IPS DF 6.9 (cell line): ENCODE measurements at regions not wholly inside any gene's neighbourhood (a gene's known extent, or its start where the extent isn't known, plus 50 kb on each side); places are given as distances from the start of the nearest gene placed in this dataset.

Experiments used
- DNase-seq: peaks from one replicate; pipeline ENCODE4 v3.0.0-alpha.2; 2013; ENCODE audit warnings: low read depth, low spot score
- H3K27ac ChIP-seq: one replicate; pipeline ENCODE4 v1.5.1; 2013; ENCODE audit warnings: low read length, control low read depth
- H3K27me3 ChIP-seq: 2 replicates; pipeline ENCODE4 v1.6.1; 2013; ENCODE audit warnings: mild to moderate bottlenecking, low read length; ENCODE audit not compliant: control insufficient read depth, insufficient read depth
- H3K36me3 ChIP-seq: 2 replicates; pipeline ENCODE4 v1.6.1; 2013; ENCODE audit warnings: low read length; ENCODE audit not compliant: control insufficient read depth, insufficient read depth
- H3K4me1 ChIP-seq: 2 replicates; pipeline ENCODE4 v1.6.1; 2013; ENCODE audit warnings: low read length; ENCODE audit not compliant: control insufficient read depth, insufficient read depth
- H3K4me3 ChIP-seq: 2 replicates; pipeline ENCODE4 v1.5.1; 2013; ENCODE audit warnings: mild to moderate bottlenecking, low read length
- H3K9me3 ChIP-seq: 2 replicates; pipeline ENCODE4 v1.6.1; 2013; ENCODE audit warnings: low read length, inconsistent platforms; ENCODE audit not compliant: control insufficient read depth, insufficient read depth
- WGBS: extraction: QIAGEN DNeasy Blood & Tissue Kit; methylation state at CpG from one replicate; pipeline ENCODE4 v1.1.7; 2013; ENCODE audit warnings: mixed read lengths, missing lambda C conversion rate; ENCODE audit not compliant: insufficient read length, insufficient coverage; 5-methylcytosine and 5-hydroxymethylcytosine counted together

DNA sequence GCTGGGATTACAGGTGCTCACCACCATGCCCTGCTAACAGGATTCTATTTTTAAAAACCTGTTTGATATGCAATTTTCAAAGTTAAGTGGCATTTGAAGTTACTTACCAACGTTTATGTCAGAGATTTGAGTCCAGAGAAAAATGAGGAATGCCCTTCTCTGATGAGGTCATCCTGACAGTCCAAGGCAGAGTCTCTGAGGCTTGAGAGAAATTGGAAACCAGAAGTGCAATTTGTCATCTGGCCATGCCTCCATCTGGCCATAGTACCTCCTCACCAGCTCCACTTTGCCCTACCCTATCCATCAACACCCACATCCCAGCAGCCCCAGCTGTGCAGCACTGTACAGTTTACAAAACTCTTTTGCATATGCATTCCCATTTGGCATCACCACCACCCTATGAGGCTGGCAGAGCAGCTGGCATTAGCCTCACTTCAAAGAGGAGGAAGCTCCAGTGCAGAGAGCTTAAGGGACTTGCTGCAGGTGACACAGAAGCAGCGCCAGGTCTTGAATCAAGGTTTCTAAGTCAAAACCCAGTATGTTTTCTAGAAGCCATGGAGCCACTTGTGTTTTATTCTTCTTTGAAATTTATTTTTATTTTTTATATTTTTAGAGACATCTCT is 54.5 kb upstream of the PDZD8 start:
- no peak for DNase-seq
- H3K36me3 ChIP-seq, result no peaks in the 10 kb centered on the region
- peaks cover 6% of the 10 kb centered on the region for H3K4me1 ChIP-seq
- no peaks in the 10 kb centered on the region for H3K9me3 ChIP-seq
- no peak overlapping the region for H3K27ac ChIP-seq
- no CpG with 5 or more reads among the region's 2 CpGs for WGBS
- H3K27me3 ChIP-seq, result no peaks in the 10 kb centered on the region
- no peak overlapping the region for H3K4me3 ChIP-seq

DNA sequence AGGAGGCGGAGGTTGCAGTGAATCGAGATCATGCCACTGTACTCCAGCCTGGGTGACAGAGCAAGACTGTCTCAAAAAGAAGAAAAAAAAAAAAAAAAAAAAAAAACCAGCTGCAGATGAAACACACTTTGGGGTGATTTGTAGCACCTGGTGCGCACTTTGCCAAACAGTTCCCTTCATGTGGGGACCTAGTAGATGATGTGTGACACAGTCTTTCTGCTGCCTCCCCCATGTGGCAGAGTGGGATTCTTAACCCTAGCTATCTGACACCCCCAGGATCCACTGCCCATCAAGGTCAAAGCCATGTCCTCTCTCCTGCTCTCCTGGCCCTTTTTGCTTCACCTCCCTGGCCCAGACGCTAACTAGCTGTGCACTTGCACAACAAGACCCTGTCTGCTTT is 52.1 kb upstream of the PDZD8 start:
- WGBS, result no CpG with 5 or more reads among the region's 4 CpGs
- H3K9me3 ChIP-seq, result no peaks in the 10 kb centered on the region
- H3K4me3 ChIP-seq, result no peak overlapping the region
- no peak for DNase-seq
- H3K27ac ChIP-seq, result no peak overlapping the region
- H3K36me3 ChIP-seq, result no peaks in the 10 kb centered on the region
- H3K27me3 ChIP-seq, result no peaks in the 10 kb centered on the region; the same call in 1 of the 2 replicates
- H3K4me1 ChIP-seq, result peaks cover 6% of the 10 kb centered on the region

DNA sequence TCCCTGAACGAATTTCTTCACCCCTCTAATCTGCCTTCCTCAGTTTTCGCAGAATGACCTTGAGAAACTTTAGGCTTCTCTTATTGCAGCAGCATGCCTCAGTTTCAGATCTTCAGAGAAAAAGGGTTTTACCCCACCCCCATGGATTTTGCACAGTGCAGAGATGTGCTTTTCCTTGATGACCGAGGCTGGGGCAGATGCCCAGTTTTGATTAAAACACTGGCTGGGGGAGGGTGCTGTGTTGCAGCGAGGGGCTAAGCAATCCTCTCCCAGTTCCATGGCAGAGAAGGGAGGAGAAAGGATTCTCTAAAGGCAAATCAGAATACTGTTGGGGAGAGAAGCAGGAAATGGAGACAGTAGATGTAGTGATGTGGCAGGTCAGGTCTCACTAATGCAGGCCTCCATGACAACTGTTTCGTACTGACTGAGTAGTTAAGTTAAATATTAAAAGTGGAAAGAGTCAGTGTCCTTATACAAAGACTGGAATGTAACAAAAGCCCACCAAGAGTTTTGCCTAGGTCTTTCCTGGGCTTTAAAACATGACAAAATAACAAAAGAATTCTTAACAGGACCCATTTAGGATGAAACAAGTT is 50.8 kb upstream of the PDZD8 start:
- whole genome bisulfite sequencing, result no CpG with 5 or more reads among the region's 5 CpGs
- no peak overlapping the region for H3K27ac ChIP-seq
- no peaks in the 10 kb centered on the region for H3K36me3 ChIP-seq

DNA sequence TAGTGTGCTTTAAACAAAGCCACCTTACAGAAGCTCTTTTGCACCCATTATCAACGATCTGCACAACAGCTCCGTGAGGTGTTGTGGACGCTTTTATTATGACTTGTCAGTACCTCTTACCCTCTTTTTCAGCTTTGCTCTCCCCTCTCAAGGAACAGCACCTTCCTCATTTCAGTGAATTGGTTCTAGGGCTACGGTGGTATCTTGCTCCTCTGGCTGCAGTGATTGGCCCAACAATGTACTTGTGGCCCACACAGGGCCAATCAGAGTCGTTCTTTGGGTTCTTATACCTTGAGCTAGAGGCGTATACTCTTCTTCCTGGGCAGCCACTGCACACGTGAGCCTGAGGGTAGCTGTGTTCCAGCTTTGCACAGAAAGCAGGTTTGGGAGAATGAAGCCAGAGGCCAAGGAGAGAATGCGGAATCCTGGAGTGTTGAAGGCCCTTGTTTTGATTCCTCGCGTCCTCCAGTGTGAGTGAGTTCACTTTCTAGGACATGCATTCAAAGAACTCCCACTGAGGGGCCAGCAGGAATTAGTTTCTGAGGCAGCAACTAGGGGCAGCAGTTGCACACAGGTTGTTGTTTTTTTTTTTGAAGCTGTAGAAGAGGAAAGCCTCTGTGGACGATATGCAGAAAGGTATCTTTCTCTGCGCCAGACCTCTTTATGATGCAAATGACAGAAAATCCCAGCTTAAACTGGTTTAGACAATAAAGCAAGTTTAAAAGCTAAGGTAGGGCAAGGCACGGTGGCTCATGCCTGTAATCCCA is 49.8 kb upstream of the PDZD8 start:
- Histone ChIP-seq H3K4me3 (no peak overlapping the region), H3K27ac (no peak overlapping the region), H3K27me3 (no peaks in the 10 kb centered on the region; the same call in 1 of the 2 replicates), H3K9me3 (no peaks in the 10 kb centered on the region), H3K4me1 (peaks cover 6% of the 10 kb centered on the region), H3K36me3 (no peaks in the 10 kb centered on the region)
- WGBS, result no CpG with 5 or more reads among the region's 13 CpGs
- no peak for DNase-seq

More for the DNA sequence above, 50.8 kb upstream of the PDZD8 start:
- Histone ChIP-seq H3K9me3 (no peaks in the 10 kb centered on the region), H3K27me3 (no peaks in the 10 kb centered on the region; the same call in 1 of the 2 replicates), H3K4me3 (no peak overlapping the region), H3K4me1 (peaks cover 6% of the 10 kb centered on the region)
- no peak for DNase-seq
